ENCODE measurements at regions not wholly inside any gene's neighbourhood (a gene's known extent, or its start where the extent isn't known, plus 50 kb on each side); places are given as distances from the start of the nearest gene placed in this dataset.

DNA sequence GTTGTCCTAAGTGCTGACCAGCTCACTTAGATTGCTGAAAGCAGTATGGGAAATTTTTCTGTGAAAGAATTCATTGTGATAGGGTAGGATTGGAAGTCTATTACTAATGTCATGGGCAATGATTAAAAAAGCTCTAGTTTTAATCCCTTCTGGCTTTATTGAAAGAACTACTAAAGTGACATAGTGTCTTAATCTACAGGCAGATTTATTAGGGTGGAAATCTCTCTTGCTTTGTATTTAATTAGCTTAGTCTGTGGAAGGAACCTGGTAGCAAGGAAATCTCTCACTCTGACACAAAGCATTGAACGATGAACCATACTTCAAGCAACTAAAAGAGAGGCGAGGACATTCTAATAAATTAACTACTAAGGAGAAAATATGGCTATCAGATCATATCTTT is 1029.2 kb upstream of the PCDH20 start (continued):
- TF ChIP-seq, protein P1, sequence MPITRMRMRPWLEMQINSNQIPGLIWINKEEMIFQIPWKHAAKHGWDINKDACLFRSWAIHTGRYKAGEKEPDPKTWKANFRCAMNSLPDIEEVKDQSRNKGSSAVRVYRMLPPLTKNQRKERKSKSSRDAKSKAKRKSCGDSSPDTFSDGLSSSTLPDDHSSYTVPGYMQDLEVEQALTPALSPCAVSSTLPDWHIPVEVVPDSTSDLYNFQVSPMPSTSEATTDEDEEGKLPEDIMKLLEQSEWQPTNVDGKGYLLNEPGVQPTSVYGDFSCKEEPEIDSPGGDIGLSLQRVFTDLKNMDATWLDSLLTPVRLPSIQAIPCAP (CRISPR knock-in tag; IDR thresholded peaks at IDR 0.05), result no peak
- TF ChIP-seq FOXJ3 (CRISPR knock-in tag; IDR thresholded peaks at IDR 0.05; ENCODE audit: borderline replicate concordance) (no peak), ZNF396 (CRISPR knock-in tag; IDR thresholded peaks at IDR 0.05; ENCODE audit: borderline replicate concordance) (no peak), FOXP1 (CRISPR knock-in tag; IDR thresholded peaks at IDR 0.05; ENCODE audit: borderline replicate concordance) (no peak), ZNF232 (CRISPR knock-in tag; IDR thresholded peaks at IDR 0.05) (no peak), CREM (CRISPR knock-in tag; IDR thresholded peaks at IDR 0.05) (no peak), PRRX2 (CRISPR knock-in tag; IDR thresholded peaks at IDR 0.05) (no peak), ZNF423 (CRISPR knock-in tag; IDR thresholded peaks at IDR 0.05) (no peak)
- TF ChIP-seq, protein P2, sequence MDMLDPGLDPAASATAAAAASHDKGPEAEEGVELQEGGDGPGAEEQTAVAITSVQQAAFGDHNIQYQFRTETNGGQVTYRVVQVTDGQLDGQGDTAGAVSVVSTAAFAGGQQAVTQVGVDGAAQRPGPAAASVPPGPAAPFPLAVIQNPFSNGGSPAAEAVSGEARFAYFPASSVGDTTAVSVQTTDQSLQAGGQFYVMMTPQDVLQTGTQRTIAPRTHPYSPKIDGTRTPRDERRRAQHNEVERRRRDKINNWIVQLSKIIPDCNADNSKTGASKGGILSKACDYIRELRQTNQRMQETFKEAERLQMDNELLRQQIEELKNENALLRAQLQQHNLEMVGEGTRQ (CRISPR knock-in tag; IDR thresholded peaks at IDR 0.05), result no peak
- TF ChIP-seq, protein P3, sequence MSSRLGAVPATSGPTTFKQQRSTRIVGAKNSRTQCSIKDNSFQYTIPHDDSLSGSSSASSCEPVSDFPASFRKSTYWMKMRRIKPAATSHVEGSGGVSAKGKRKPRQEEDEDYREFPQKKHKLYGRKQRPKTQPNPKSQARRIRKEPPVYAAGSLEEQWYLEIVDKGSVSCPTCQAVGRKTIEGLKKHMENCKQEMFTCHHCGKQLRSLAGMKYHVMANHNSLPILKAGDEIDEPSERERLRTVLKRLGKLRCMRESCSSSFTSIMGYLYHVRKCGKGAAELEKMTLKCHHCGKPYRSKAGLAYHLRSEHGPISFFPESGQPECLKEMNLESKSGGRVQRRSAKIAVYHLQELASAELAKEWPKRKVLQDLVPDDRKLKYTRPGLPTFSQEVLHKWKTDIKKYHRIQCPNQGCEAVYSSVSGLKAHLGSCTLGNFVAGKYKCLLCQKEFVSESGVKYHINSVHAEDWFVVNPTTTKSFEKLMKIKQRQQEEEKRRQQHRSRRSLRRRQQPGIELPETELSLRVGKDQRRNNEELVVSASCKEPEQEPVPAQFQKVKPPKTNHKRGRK (CRISPR knock-in tag; IDR thresholded peaks at IDR 0.05; ENCODE audit: borderline replicate concordance), result no peak
- TF ChIP-seq, protein P4, sequence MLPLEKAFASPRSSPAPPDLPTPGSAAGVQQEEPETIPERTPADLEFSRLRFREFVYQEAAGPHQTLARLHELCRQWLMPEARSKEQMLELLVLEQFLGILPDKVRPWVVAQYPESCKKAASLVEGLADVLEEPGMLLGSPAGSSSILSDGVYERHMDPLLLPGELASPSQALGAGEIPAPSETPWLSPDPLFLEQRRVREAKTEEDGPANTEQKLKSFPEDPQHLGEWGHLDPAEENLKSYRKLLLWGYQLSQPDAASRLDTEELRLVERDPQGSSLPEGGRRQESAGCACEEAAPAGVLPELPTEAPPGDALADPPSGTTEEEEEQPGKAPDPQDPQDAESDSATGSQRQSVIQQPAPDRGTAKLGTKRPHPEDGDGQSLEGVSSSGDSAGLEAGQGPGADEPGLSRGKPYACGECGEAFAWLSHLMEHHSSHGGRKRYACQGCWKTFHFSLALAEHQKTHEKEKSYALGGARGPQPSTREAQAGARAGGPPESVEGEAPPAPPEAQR (CRISPR knock-in tag; IDR thresholded peaks at IDR 0.05), result no peak

DNA sequence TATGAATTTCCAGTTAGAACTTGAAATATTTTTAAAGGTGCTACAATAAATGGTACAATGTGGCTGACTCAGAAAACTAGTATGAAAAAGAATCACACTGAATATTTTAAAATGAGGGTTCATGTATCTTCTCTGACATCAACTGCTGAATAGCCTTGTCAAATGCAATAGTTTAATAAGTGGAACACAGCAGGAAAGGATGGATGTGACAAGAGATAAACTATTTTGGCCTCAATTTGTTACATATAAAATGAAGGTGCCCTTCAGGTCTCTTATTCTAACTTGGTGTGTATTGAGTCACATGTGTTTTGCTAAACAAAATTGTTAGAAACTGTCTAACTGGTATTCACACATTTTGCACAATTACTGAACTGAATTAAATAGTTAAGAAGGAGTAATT is 1018.4 kb upstream of the PCDH20 start:
- Mint-ChIP-seq H3K4me1 (peaks cover 7% of the 10 kb centered on the region), H3K36me3 (no peaks in the 10 kb centered on the region), H3K27me3 (ENCODE audit: low read depth) (no peaks in the 10 kb centered on the region), H3K27ac (no peak overlapping the region), H3K4me3 (no peak overlapping the region), H3K9me3 (no peaks in the 10 kb centered on the region)
- ChIA-PET CTCF (no interaction called here), POLR2A (no interaction called here)
- DNase-seq (ENCODE audit: low spot score), result no peak
- no peak for ATAC-seq
- TF ChIP-seq SP1 (CRISPR knock-in tag; conservative IDR thresholded peaks at IDR 0.05), result no peak
- TF ChIP-seq GRHL2 (CRISPR knock-in tag; IDR thresholded peaks at IDR 0.05; ENCODE audit: insufficient replicate concordance, severe bottlenecking), result no peak
- TF ChIP-seq TEAD4 (CRISPR knock-in tag; IDR thresholded peaks at IDR 0.05), result no peak
- no peak for TF ChIP-seq ELF4 (CRISPR knock-in tag; IDR thresholded peaks at IDR 0.05; ENCODE audit: low read depth)
- TF ChIP-seq, protein P5, sequence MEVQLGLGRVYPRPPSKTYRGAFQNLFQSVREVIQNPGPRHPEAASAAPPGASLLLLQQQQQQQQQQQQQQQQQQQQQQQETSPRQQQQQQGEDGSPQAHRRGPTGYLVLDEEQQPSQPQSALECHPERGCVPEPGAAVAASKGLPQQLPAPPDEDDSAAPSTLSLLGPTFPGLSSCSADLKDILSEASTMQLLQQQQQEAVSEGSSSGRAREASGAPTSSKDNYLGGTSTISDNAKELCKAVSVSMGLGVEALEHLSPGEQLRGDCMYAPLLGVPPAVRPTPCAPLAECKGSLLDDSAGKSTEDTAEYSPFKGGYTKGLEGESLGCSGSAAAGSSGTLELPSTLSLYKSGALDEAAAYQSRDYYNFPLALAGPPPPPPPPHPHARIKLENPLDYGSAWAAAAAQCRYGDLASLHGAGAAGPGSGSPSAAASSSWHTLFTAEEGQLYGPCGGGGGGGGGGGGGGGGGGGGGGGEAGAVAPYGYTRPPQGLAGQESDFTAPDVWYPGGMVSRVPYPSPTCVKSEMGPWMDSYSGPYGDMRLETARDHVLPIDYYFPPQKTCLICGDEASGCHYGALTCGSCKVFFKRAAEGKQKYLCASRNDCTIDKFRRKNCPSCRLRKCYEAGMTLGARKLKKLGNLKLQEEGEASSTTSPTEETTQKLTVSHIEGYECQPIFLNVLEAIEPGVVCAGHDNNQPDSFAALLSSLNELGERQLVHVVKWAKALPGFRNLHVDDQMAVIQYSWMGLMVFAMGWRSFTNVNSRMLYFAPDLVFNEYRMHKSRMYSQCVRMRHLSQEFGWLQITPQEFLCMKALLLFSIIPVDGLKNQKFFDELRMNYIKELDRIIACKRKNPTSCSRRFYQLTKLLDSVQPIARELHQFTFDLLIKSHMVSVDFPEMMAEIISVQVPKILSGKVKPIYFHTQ (CRISPR knock-in tag; IDR thresholded peaks at IDR 0.05), result no peak
- TF ChIP-seq, protein P6, sequence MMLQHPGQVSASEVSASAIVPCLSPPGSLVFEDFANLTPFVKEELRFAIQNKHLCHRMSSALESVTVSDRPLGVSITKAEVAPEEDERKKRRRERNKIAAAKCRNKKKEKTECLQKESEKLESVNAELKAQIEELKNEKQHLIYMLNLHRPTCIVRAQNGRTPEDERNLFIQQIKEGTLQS (CRISPR knock-in tag; conservative IDR thresholded peaks at IDR 0.05), result no peak

DNA sequence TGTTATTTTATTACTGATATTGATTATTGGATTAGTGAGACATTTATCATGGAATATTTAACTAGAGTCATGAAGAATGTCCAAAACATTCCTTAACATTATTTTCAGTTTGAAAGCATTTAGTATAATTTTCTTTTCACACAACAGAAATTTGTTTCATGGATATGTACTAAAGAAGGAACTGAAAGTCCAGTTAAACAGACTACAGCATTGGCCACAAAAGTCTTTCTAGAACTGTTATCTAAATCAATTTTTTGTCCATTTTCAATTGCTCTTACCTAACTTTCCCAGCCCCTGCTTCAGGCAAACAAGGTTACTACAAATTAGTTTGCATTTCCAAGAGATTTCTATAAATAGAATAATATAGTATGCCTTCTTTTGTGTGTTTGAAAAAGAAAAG is 1018.0 kb upstream of the PCDH20 start:
- DNase-seq (ENCODE audit: low spot score) (no peak), ATAC-seq (no peak)
- peaks cover 7% of the 10 kb centered on the region for H3K4me1 Mint-ChIP-seq
- H3K27me3 Mint-ChIP-seq (ENCODE audit: low read depth), result no peaks in the 10 kb centered on the region
- H3K4me3 Mint-ChIP-seq, result no peak overlapping the region
- H3K36me3 Mint-ChIP-seq, result no peaks in the 10 kb centered on the region
- ChIA-PET CTCF (no interaction called here), POLR2A (no interaction called here)
- H3K9me3 Mint-ChIP-seq, result no peaks in the 10 kb centered on the region
- H3K27ac Mint-ChIP-seq, result no peak overlapping the region
- TF ChIP-seq, protein P7, sequence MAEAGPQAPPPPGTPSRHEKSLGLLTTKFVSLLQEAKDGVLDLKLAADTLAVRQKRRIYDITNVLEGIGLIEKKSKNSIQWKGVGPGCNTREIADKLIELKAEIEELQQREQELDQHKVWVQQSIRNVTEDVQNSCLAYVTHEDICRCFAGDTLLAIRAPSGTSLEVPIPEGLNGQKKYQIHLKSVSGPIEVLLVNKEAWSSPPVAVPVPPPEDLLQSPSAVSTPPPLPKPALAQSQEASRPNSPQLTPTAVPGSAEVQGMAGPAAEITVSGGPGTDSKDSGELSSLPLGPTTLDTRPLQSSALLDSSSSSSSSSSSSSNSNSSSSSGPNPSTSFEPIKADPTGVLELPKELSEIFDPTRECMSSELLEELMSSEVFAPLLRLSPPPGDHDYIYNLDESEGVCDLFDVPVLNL (CRISPR knock-in tag; IDR thresholded peaks at IDR 0.05; ENCODE audit: borderline replicate concordance, low read depth), result no peak
- TF ChIP-seq KAT7 (CRISPR knock-in tag; IDR thresholded peaks at IDR 0.05; ENCODE audit: borderline replicate concordance) (no peak), ZNF121 (CRISPR knock-in tag; IDR thresholded peaks at IDR 0.05) (no peak), JAZF1 (CRISPR knock-in tag; IDR thresholded peaks at IDR 0.05) (no peak)
- TF ChIP-seq, protein P8, sequence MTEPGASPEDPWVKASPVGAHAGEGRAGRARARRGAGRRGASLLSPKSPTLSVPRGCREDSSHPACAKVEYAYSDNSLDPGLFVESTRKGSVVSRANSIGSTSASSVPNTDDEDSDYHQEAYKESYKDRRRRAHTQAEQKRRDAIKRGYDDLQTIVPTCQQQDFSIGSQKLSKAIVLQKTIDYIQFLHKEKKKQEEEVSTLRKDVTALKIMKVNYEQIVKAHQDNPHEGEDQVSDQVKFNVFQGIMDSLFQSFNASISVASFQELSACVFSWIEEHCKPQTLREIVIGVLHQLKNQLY (CRISPR knock-in tag; IDR thresholded peaks at IDR 0.05), result no peak
- TF ChIP-seq, protein P9, sequence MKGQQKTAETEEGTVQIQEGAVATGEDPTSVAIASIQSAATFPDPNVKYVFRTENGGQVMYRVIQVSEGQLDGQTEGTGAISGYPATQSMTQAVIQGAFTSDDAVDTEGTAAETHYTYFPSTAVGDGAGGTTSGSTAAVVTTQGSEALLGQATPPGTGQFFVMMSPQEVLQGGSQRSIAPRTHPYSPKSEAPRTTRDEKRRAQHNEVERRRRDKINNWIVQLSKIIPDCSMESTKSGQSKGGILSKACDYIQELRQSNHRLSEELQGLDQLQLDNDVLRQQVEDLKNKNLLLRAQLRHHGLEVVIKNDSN (CRISPR knock-in tag; IDR thresholded peaks at IDR 0.05), result no peak
- TF ChIP-seq, protein P10, sequence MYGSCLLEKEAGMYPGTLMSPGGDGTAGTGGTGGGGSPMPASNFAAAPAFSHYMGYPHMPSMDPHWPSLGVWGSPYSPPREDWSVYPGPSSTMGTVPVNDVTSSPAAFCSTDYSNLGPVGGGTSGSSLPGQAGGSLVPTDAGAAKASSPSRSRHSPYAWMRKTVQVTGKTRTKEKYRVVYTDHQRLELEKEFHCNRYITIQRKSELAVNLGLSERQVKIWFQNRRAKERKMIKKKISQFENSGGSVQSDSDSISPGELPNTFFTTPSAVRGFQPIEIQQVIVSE (CRISPR knock-in tag; IDR thresholded peaks at IDR 0.05; ENCODE audit: borderline replicate concordance), result no peak
